Peyer's patch (tissue), 4 donors: ENCODE measurements at regions not wholly inside any gene's neighbourhood (a gene's known extent, or its start where the extent isn't known, plus 50 kb on each side); places are given as distances from the start of the nearest gene placed in this dataset.

Experiments
- POLR2A ChIP-seq, 2 donors: fragments of 450-650 bp; IDR thresholded peaks; one replicate each; pipeline ENCODE4 v1.5.1; 2017; ENCODE audit warnings: antibody characterized with exemption in 2 of 2, mild to moderate bottlenecking in 2 of 2, moderate library complexity in 2 of 2
- TF ChIP-seq, protein P1 (sequence below), 6 experiments: fragments of 450-650 bp in 4 of 6; fragments of 200-600 bp in 2 of 6; sonication (generic) in 1 of 6; IDR thresholded peaks; one replicate each; pipeline ENCODE4 v1.5.1; 2017 to 2019; ENCODE audit warnings: antibody characterized with exemption in 6 of 6, mild to moderate bottlenecking in 3 of 6, moderate library complexity in 1 of 6

DNA sequence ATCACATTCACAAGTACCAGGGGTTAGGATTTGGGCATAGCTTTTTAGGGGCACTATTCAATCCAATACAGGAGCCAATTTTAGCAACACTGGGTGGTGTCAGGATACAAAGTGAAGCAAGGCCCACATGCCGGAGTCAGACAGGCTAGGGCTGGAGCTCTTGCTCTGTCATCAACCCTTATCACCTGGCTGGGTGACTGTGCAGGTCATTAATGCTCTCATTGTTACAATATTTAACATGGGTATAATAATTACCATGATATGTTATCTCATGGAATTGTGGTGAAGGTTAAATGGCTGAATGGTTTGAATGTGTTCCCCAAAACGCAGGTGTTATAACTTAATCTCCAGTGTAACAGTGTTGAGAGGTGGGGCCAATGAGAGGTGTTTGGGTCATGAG is 143.3 kb upstream of the THY1 start:
- TF ChIP-seq, protein P1, sequence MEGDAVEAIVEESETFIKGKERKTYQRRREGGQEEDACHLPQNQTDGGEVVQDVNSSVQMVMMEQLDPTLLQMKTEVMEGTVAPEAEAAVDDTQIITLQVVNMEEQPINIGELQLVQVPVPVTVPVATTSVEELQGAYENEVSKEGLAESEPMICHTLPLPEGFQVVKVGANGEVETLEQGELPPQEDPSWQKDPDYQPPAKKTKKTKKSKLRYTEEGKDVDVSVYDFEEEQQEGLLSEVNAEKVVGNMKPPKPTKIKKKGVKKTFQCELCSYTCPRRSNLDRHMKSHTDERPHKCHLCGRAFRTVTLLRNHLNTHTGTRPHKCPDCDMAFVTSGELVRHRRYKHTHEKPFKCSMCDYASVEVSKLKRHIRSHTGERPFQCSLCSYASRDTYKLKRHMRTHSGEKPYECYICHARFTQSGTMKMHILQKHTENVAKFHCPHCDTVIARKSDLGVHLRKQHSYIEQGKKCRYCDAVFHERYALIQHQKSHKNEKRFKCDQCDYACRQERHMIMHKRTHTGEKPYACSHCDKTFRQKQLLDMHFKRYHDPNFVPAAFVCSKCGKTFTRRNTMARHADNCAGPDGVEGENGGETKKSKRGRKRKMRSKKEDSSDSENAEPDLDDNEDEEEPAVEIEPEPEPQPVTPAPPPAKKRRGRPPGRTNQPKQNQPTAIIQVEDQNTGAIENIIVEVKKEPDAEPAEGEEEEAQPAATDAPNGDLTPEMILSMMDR (IDR thresholded peaks at IDR 0.05) = no peak
- no peak for TF ChIP-seq POLR2A (IDR thresholded peaks at IDR 0.05)
